GM19239 (cell line): ENCODE measurements at regions not wholly inside any gene's neighbourhood (a gene's known extent, or its start where the extent isn't known, plus 50 kb on each side); places are given as distances from the start of the nearest gene placed in this dataset.
A peak's percentile ranks its signal among the peaks of the same experiment; 100 is the strongest.
"Not testable (repeated sequence)": the region's sequence is repeated elsewhere in the genome, so short reads cannot be mapped to it uniquely, and the experiment has no call there.

Source experiments
- DNase-seq: peaks from one replicate; pipeline ENCODE4 v3.0.0; 2011; ENCODE audit warnings: low spot score; ENCODE audit not compliant: insufficient read length
- FAIRE-seq: peaks from 2 replicates; lab custom pipeline; 2011; peaks lifted over from hg19 to GRCh38; lab: Jason Lieb, UNC

- no peak for DNase-seq
- FAIRE-seq, result no peak
Observed at GRCh38 chr5:56413546-56413945, 180.4 kb upstream of the ANKRD55 start.

GRCh38 chr5:56412601-56413379 lies 179.7 kb upstream of the ANKRD55 start:
- DNase-seq (peak; percentile 44), FAIRE-seq (peak; percentile 97)

- FAIRE-seq, result no peak
- DNase-seq, result no peak
Observed at GRCh38 chr5:56410696-56411095, 177.6 kb upstream of the ANKRD55 start.

- DNase-seq (no peak), FAIRE-seq (no peak)
Observed at GRCh38 chr5:56409331-56410190, 176.4 kb upstream of the ANKRD55 start.

GRCh38 chr5:56406838-56407237 lies 173.7 kb upstream of the ANKRD55 start:
- FAIRE-seq, result no peak
- no peak for DNase-seq

GRCh38 chr5:56406221-56406620 lies 173.1 kb upstream of the ANKRD55 start:
- no peak for FAIRE-seq
- no peak for DNase-seq

GRCh38 chr5:56405116-56405908 lies 172.2 kb upstream of the ANKRD55 start:
- no peak for FAIRE-seq

GRCh38 chr5:56402266-56403220 lies 169.4 kb upstream of the ANKRD55 start:
- FAIRE-seq, result no peak

More at GRCh38 chr5:56405116-56405908, 172.2 kb upstream of the ANKRD55 start:
- no peak for DNase-seq

GRCh38 chr5:56397796-56398195 lies 164.7 kb upstream of the ANKRD55 start:
- FAIRE-seq, DNase-seq: not testable (repeated sequence)

More at GRCh38 chr5:56402266-56403220, 169.4 kb upstream of the ANKRD55 start:
- DNase-seq, result no peak

- DNase-seq (no peak), FAIRE-seq (no peak)
Observed at GRCh38 chr5:56396634-56397033, 163.5 kb upstream of the ANKRD55 start.

GRCh38 chr5:56389261-56389660 lies 156.1 kb upstream of the ANKRD55 start:
- no peak for FAIRE-seq

GRCh38 chr5:56388229-56388985 lies 155.3 kb upstream of the ANKRD55 start:
- FAIRE-seq, result no peak
- DNase-seq, result no peak

More at GRCh38 chr5:56389261-56389660, 156.1 kb upstream of the ANKRD55 start:
- no peak for DNase-seq

GRCh38 chr5:56386046-56386445 lies 152.9 kb upstream of the ANKRD55 start:
- DNase-seq (no peak), FAIRE-seq (no peak)

- FAIRE-seq, result no peak
- no peak for DNase-seq
Observed at GRCh38 chr5:56384186-56384585, 151.1 kb upstream of the ANKRD55 start.

GRCh38 chr5:56383761-56384160 lies 150.6 kb upstream of the ANKRD55 start:
- DNase-seq (no peak), FAIRE-seq (no peak)

GRCh38 chr5:56382896-56383295 lies 149.8 kb upstream of the ANKRD55 start:
- FAIRE-seq, result no peak
- no peak for DNase-seq

GRCh38 chr5:56377573-56377972 lies 144.4 kb upstream of the ANKRD55 start:
- no peak for DNase-seq
- FAIRE-seq, result no peak

GRCh38 chr5:56376128-56376527 lies 143.0 kb upstream of the ANKRD55 start:
- DNase-seq, result no peak

GRCh38 chr5:56375011-56375410 lies 141.9 kb upstream of the ANKRD55 start:
- DNase-seq (no peak), FAIRE-seq (no peak)

More at GRCh38 chr5:56376128-56376527, 143.0 kb upstream of the ANKRD55 start:
- no peak for FAIRE-seq
